HG03432 (cell line): ENCODE measurements at regions not wholly inside any gene's neighbourhood (a gene's known extent, or its start where the extent isn't known, plus 50 kb on each side); places are given as distances from the start of the nearest gene placed in this dataset.
"Not testable (repeated sequence)": the region's sequence is repeated elsewhere in the genome, so short reads cannot be mapped to it uniquely, and the experiment has no call there.

Experiments
- ATAC-seq: cut with Tn5 transposase; IDR thresholded peaks from one replicate; pipeline ENCODE4 v1.9.1; 2021; ENCODE audit warnings: mild to moderate bottlenecking, moderate library complexity; ENCODE audit not compliant: unreplicated experiment

- ATAC-seq = no peak
These were observed 158.8 kb upstream of the KYNU start for GRCh38 chr2:142718576-142719155.

GRCh38 chr2:142716463-142717242 lies 160.8 kb upstream of the KYNU start:
- no peak for ATAC-seq

GRCh38 chr2:142714600-142714999 lies 162.9 kb upstream of the KYNU start:
- ATAC-seq = peak; percentile 96

GRCh38 chr2:142710336-142710735 lies 167.1 kb upstream of the KYNU start:
- no peak for ATAC-seq

- no peak for ATAC-seq
These were observed 170.1 kb upstream of the KYNU start for GRCh38 chr2:142707318-142707717.

GRCh38 chr2:142702397-142702796 lies 175.1 kb upstream of the KYNU start:
- not testable (repeated sequence) for ATAC-seq

GRCh38 chr2:142695350-142696257 lies 181.9 kb upstream of the KYNU start:
- not testable (repeated sequence) for ATAC-seq

- ATAC-seq = no peak
These were observed 183.2 kb upstream of the KYNU start for GRCh38 chr2:142694282-142694681.

- peak; percentile 44 for ATAC-seq
These were observed 184.1 kb upstream of the KYNU start for GRCh38 chr2:142693171-142693950.

- no peak for ATAC-seq
These were observed 188.4 kb upstream of the KYNU start for GRCh38 chr2:142688856-142689605.

- ATAC-seq = no peak
These were observed 190.0 kb upstream of the KYNU start for GRCh38 chr2:142687509-142687908.

- no peak for ATAC-seq
These were observed 190.4 kb upstream of the KYNU start for GRCh38 chr2:142687075-142687474.

GRCh38 chr2:142684667-142685066 lies 192.8 kb upstream of the KYNU start:
- ATAC-seq = no peak

GRCh38 chr2:142682528-142682927 lies 194.9 kb upstream of the KYNU start:
- ATAC-seq = no peak

GRCh38 chr2:142681952-142682351 lies 195.5 kb upstream of the KYNU start:
- ATAC-seq = no peak

- no peak for ATAC-seq
These were observed 199.3 kb upstream of the KYNU start for GRCh38 chr2:142678164-142678563.

- no peak for ATAC-seq
These were observed 202.1 kb upstream of the KYNU start for GRCh38 chr2:142675398-142675797.

GRCh38 chr2:142673836-142674235 lies 203.6 kb upstream of the KYNU start:
- ATAC-seq = no peak

GRCh38 chr2:142672698-142673097 lies 204.8 kb upstream of the KYNU start:
- no peak for ATAC-seq

GRCh38 chr2:142670362-142670761 lies 207.1 kb upstream of the KYNU start:
- ATAC-seq = no peak
